ENCODE measurements at regions not wholly inside any gene's neighbourhood (a gene's known extent, or its start where the extent isn't known, plus 50 kb on each side); places are given as distances from the start of the nearest gene placed in this dataset.

GRCh38 chr2:113370478-113371091 is 66.9 kb upstream of the ZNG1B start:
- peak; percentile 47 to 84 (median 81) for TF ChIP-seq CTCF (IDR thresholded peaks at IDR 0.05)
- TF ChIP-seq POLR2A (IDR thresholded peaks at IDR 0.05): no peak
